SK-N-SH (cell line): ENCODE measurements at regions not wholly inside any gene's neighbourhood (a gene's known extent, or its start where the extent isn't known, plus 50 kb on each side); places are given as distances from the start of the nearest gene placed in this dataset.

Experiments
- CTCF ChIA-PET: fragments of 300-600, 350-600 bp; formaldehyde crosslinking; extraction: SDS; loops from one replicate; lab custom pipeline; 2021; lab: Yijun Ruan, JAX
- POLR2A ChIA-PET: fragments of 350-600 bp; sonication (Branson Sonifier 250); formaldehyde crosslinking; extraction: SDS; loops from one replicate; lab custom pipeline; 2020; ENCODE audit warnings: antibody characterized with exemption, inconsistent platforms; lab: Yijun Ruan, JAX
- DNase-seq: peaks from one replicate; pipeline ENCODE4 v3.0.0; 2012
- H2AFZ ChIP-seq: fragments of 200-600 bp; sonication (generic); 2 replicates; pipeline ENCODE4 v1.8.1; 2016; ENCODE audit warnings: antibody characterized with exemption, mild to moderate bottlenecking, low read depth
- H3F3A ChIP-seq: fragments of 200-600 bp; sonication (generic); replicated peaks from 2 replicates; pipeline ENCODE3; 2016; ENCODE audit warnings: antibody characterized with exemption, mild to moderate bottlenecking; ENCODE audit not compliant: insufficient read depth
- H3K27ac ChIP-seq, 2 experiments: fragments of 200-500 bp in 1 of 2; fragments of 200-600 bp in 1 of 2; sonication (Bioruptor generic) in 1 of 2; sonication (generic), shearing (Covaris generic) in 1 of 2; 2 replicates each; pipeline versions ENCODE4 v1.5.1 to v1.6.1; 2014 to 2016; ENCODE audit warnings: low read depth in 2 of 2, inconsistent platforms in 1 of 2, low read length in 1 of 2, mild to moderate bottlenecking in 1 of 2, mixed read lengths in 1 of 2
- H3K27me3 ChIP-seq: fragments of 200-600 bp; sonication (generic), shearing (Covaris generic); 2 replicates; pipeline ENCODE4 v1.6.1; 2016; ENCODE audit warnings: mixed run types; ENCODE audit not compliant: insufficient read depth
- H3K36me3 ChIP-seq, 2 experiments: fragments of 200-500 bp in 1 of 2; fragments of 200-600 bp in 1 of 2; sonication (Bioruptor generic) in 1 of 2; sonication (generic) in 1 of 2; replicated peaks in 1 of 2; 2 replicates each; pipeline versions ENCODE3 to v1.5.1; 2014 to 2016; ENCODE audit warnings: low read length in 1 of 2, mild to moderate bottlenecking in 1 of 2; ENCODE audit not compliant: insufficient read depth in 2 of 2, control insufficient read depth in 1 of 2
- H3K4me1 ChIP-seq, 2 experiments: fragments of 200-500 bp in 1 of 2; fragments of 200-600 bp in 1 of 2; sonication (Bioruptor generic) in 1 of 2; sonication (generic), shearing (Covaris generic) in 1 of 2; 2 replicates each; pipeline versions ENCODE4 v1.5.1 to v1.6.1; 2014 to 2016; ENCODE audit warnings: low read depth in 1 of 2, low read length in 1 of 2, mixed run types in 1 of 2; ENCODE audit not compliant: insufficient read depth in 2 of 2, control insufficient read depth in 1 of 2
- H3K4me2 ChIP-seq: fragments of 200-600 bp; sonication (generic), shearing (Covaris generic); 2 replicates; pipeline ENCODE4 v1.6.1; 2017; ENCODE audit warnings: mixed run types
- H3K4me3 ChIP-seq, 2 experiments: fragments of 200-500 bp in 1 of 2; fragments of 200-600 bp in 1 of 2; sonication (Bioruptor generic) in 1 of 2; sonication (generic), shearing (Covaris generic) in 1 of 2; 2 replicates each; pipeline versions ENCODE4 v1.5.1 to v1.8.1; 2014 to 2016; ENCODE audit warnings: low read depth in 2 of 2, inconsistent platforms in 1 of 2, low read length in 1 of 2, mild to moderate bottlenecking in 1 of 2, mixed read lengths in 1 of 2, moderate library complexity in 1 of 2
- H3K79me2 ChIP-seq: fragments of 200-600 bp; sonication (generic); 2 replicates; pipeline ENCODE4 v1.8.1; 2017; ENCODE audit warnings: mild to moderate bottlenecking; ENCODE audit not compliant: insufficient read depth
- H3K9ac ChIP-seq: fragments of 200-600 bp; sonication (generic); 2 replicates; pipeline ENCODE4 v1.6.1; 2017; ENCODE audit warnings: mixed run types
- H3K9me2 ChIP-seq: fragments of 200-600 bp; sonication (generic); 2 replicates; pipeline ENCODE4 v1.6.1; 2017; ENCODE audit warnings: mixed run types
- H3K9me3 ChIP-seq: fragments of 200-600 bp; sonication (generic); 2 replicates; pipeline ENCODE4 v1.6.1; 2017; ENCODE audit warnings: mixed run types, mild to moderate bottlenecking, moderate library complexity
- H4K20me1 ChIP-seq: fragments of 200-600 bp; sonication (generic); 2 replicates; pipeline ENCODE4 v1.6.1; 2017; ENCODE audit warnings: mild to moderate bottlenecking, mixed run types; ENCODE audit not compliant: insufficient read depth
- CHD2 ChIP-seq: fragments of 150-350 bp; IDR thresholded peaks from 2 replicates; pipeline ENCODE4 v1.6.1; 2018; ENCODE audit warnings: low read length; ENCODE audit not compliant: partially characterized antibody
- EZH2phosphoT487 ChIP-seq: fragments of 200-600 bp; sonication (generic); IDR thresholded peaks from 2 replicates; pipeline ENCODE4 v1.6.1; 2017; ENCODE audit warnings: low read depth, mixed run types, mild to moderate bottlenecking, antibody characterized with exemption, moderate library complexity, borderline replicate concordance
- FOXJ3 ChIP-seq: sonication (generic); formaldehyde crosslinking; IDR thresholded peaks from 2 replicates; pipeline ENCODE4 v1.5.1; 2020; ENCODE audit warnings: mild to moderate bottlenecking, missing genetic modification reagents
- FOXM1 ChIP-seq: IDR thresholded peaks from 2 replicates; pipeline ENCODE4 v1.4.0; 2012; ENCODE audit warnings: low read depth, mild to moderate bottlenecking
- GATA2 ChIP-seq: sonication (generic); formaldehyde crosslinking; IDR thresholded peaks from 2 replicates; pipeline ENCODE4 v1.5.0; 2020; ENCODE audit warnings: mild to moderate bottlenecking, missing genetic modification reagents
- MEF2A ChIP-seq: IDR thresholded peaks from 2 replicates; pipeline ENCODE4 v1.4.0; 2012; ENCODE audit warnings: low read depth, borderline replicate concordance
- MXI1 ChIP-seq: IDR thresholded peaks from 2 replicates; pipeline ENCODE4 v1.6.1; 2012; ENCODE audit warnings: mild to moderate bottlenecking, low read depth, low read length, improper control_type of control experiment
- NRF1 ChIP-seq: IDR thresholded peaks from 2 replicates; pipeline ENCODE4 v1.6.1; 2012; ENCODE audit warnings: low read depth, mild to moderate bottlenecking, low read length
- POLR2AphosphoS5 ChIP-seq: IDR thresholded peaks from 2 replicates; pipeline ENCODE4 v1.6.1; 2012; ENCODE audit warnings: low read depth, low read length
- RAD21 ChIP-seq: IDR thresholded peaks from 2 replicates; pipeline ENCODE4 v1.6.1; 2012; ENCODE audit warnings: mild to moderate bottlenecking, low read length
- RCOR1 ChIP-seq: fragments of 150-350 bp; IDR thresholded peaks from 2 replicates; pipeline ENCODE4 v1.6.1; 2017; ENCODE audit warnings: antibody characterized with exemption, low read length
- YY1 ChIP-seq: IDR thresholded peaks from 2 replicates; pipeline ENCODE4 v1.4.0; 2012; ENCODE audit warnings: low read depth, mild to moderate bottlenecking
- TF ChIP-seq, protein P1 (sequence below): IDR thresholded peaks from 2 replicates; pipeline ENCODE4 v1.4.0; 2012; ENCODE audit warnings: low read depth, borderline replicate concordance
- TF ChIP-seq, protein P2 (sequence below): IDR thresholded peaks from 2 replicates; pipeline ENCODE4; 2012
- TF ChIP-seq, protein P3 (sequence below): IDR thresholded peaks from 2 replicates; pipeline ENCODE4 v1.4.0; 2012; ENCODE audit warnings: low read depth, borderline replicate concordance
- TF ChIP-seq, protein P4 (sequence below): IDR thresholded peaks from 2 replicates; pipeline ENCODE4 v1.6.1; 2012; ENCODE audit warnings: mild to moderate bottlenecking, low read depth, low read length, moderate library complexity

DNA sequence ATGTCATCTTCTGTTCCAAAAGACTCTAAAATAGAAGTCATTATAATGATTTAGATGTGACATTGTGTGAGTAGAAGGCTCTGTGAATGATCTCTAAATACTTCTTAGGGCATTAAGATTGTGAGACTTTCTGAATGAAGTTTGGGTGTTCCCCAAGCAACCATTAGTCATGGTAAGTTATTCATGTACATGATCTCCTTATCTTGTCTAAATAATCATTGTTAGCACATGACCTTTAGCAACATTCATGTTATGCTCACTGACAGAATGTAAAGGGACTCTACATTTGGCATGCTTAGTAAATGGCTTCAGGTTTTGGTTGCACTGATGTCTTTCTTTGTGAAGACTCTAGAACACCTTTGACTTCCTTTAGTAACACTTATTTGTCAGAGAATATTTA lies 140.8 kb upstream of the AGA start:
- Histone ChIP-seq H3K36me3 (no peaks in the 10 kb centered on the region), H3K4me1 (no peaks in the 10 kb centered on the region), H3K4me2 (no peak overlapping the region), H3K9me2 (no peaks in the 10 kb centered on the region), H3K27ac (no peak overlapping the region), H3K27me3 (peaks cover 4% of the 10 kb centered on the region; the same call in 1 of the 2 replicates), H2AFZ (no peak overlapping the region), H3K4me3 (no peak overlapping the region), H3F3A (no peaks in the 10 kb centered on the region), H4K20me1 (no peaks in the 10 kb centered on the region), H3K9me3 (no peaks in the 10 kb centered on the region; the same call in 1 of the 2 replicates), H3K9ac (no peak overlapping the region), H3K79me2 (no peaks in the 10 kb centered on the region)
- ChIA-PET POLR2A (no interaction called here), CTCF (no interaction called here)
- no peak for DNase-seq
- TF ChIP-seq MEF2A (no peak), FOXJ3 (no peak), RCOR1 (no peak), CHD2 (no peak), FOXM1 (no peak), EZH2phosphoT487 (no peak), RAD21 (no peak), NRF1 (no peak), YY1 (no peak), GATA2 (CRISPR knock-in tag) (no peak), POLR2AphosphoS5 (no peak), MXI1 (no peak)
- TF ChIP-seq, protein P1, sequence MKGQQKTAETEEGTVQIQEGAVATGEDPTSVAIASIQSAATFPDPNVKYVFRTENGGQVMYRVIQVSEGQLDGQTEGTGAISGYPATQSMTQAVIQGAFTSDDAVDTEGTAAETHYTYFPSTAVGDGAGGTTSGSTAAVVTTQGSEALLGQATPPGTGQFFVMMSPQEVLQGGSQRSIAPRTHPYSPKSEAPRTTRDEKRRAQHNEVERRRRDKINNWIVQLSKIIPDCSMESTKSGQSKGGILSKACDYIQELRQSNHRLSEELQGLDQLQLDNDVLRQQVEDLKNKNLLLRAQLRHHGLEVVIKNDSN: no peak
- TF ChIP-seq, protein P2, sequence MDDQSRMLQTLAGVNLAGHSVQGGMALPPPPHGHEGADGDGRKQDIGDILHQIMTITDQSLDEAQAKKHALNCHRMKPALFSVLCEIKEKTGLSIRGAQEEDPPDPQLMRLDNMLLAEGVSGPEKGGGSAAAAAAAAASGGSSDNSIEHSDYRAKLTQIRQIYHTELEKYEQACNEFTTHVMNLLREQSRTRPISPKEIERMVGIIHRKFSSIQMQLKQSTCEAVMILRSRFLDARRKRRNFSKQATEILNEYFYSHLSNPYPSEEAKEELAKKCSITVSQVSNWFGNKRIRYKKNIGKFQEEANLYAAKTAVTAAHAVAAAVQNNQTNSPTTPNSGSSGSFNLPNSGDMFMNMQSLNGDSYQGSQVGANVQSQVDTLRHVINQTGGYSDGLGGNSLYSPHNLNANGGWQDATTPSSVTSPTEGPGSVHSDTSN: no peak
- TF ChIP-seq, protein P3, sequence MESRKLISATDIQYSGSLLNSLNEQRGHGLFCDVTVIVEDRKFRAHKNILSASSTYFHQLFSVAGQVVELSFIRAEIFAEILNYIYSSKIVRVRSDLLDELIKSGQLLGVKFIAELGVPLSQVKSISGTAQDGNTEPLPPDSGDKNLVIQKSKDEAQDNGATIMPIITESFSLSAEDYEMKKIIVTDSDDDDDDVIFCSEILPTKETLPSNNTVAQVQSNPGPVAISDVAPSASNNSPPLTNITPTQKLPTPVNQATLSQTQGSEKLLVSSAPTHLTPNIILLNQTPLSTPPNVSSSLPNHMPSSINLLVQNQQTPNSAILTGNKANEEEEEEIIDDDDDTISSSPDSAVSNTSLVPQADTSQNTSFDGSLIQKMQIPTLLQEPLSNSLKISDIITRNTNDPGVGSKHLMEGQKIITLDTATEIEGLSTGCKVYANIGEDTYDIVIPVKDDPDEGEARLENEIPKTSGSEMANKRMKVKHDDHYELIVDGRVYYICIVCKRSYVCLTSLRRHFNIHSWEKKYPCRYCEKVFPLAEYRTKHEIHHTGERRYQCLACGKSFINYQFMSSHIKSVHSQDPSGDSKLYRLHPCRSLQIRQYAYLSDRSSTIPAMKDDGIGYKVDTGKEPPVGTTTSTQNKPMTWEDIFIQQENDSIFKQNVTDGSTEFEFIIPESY: no peak
- TF ChIP-seq, protein P4, sequence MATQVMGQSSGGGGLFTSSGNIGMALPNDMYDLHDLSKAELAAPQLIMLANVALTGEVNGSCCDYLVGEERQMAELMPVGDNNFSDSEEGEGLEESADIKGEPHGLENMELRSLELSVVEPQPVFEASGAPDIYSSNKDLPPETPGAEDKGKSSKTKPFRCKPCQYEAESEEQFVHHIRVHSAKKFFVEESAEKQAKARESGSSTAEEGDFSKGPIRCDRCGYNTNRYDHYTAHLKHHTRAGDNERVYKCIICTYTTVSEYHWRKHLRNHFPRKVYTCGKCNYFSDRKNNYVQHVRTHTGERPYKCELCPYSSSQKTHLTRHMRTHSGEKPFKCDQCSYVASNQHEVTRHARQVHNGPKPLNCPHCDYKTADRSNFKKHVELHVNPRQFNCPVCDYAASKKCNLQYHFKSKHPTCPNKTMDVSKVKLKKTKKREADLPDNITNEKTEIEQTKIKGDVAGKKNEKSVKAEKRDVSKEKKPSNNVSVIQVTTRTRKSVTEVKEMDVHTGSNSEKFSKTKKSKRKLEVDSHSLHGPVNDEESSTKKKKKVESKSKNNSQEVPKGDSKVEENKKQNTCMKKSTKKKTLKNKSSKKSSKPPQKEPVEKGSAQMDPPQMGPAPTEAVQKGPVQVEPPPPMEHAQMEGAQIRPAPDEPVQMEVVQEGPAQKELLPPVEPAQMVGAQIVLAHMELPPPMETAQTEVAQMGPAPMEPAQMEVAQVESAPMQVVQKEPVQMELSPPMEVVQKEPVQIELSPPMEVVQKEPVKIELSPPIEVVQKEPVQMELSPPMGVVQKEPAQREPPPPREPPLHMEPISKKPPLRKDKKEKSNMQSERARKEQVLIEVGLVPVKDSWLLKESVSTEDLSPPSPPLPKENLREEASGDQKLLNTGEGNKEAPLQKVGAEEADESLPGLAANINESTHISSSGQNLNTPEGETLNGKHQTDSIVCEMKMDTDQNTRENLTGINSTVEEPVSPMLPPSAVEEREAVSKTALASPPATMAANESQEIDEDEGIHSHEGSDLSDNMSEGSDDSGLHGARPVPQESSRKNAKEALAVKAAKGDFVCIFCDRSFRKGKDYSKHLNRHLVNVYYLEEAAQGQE: no peak
